HG03439 (cell line): ENCODE measurements at regions not wholly inside any gene's neighbourhood (a gene's known extent, or its start where the extent isn't known, plus 50 kb on each side); places are given as distances from the start of the nearest gene placed in this dataset.
"Not testable (repeated sequence)": the region's sequence is repeated elsewhere in the genome, so short reads cannot be mapped to it uniquely, and the experiment has no call there.

Experiments used
- ATAC-seq: cut with Tn5 transposase; IDR thresholded peaks from one replicate; pipeline ENCODE4 v1.9.1; 2021; ENCODE audit warnings: mild to moderate bottlenecking, moderate library complexity; ENCODE audit not compliant: unreplicated experiment

DNA sequence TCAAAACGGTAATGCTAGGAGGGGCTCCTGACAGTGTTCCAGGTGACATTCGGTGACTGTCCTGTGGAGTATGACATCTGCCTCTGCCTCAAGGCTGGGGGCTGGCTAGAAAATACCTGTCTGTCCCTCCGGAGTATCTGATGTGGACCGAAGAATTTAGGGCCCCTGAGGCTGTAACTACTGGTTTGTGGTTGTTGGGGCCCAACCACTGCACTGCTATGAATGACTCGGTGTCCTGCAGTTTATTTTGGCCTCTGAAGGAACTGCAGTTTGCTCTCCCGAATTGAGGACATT, 198.9 kb upstream of the CAND1 start:
- ATAC-seq, result no peak

DNA sequence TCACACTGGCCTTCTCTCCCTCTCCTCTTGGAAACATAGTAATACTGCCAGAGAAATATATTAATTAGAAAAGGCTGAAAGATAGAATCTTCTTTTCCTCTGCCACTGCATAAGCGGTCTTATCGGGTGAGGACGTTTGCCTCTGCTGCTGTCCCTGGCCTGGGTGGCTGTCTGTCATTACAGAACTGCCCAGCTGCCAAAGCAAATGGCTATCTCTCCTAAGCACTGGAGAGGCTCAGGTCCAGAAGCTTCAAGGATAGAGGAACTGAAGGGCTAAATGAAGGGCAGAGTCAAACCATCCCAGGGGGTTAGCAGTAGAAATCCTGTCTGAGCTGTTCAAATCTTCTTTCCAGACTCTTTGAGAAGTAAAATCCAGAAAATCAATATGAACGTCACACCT, 198.6 kb upstream of the CAND1 start:
- ATAC-seq, result no peak

DNA sequence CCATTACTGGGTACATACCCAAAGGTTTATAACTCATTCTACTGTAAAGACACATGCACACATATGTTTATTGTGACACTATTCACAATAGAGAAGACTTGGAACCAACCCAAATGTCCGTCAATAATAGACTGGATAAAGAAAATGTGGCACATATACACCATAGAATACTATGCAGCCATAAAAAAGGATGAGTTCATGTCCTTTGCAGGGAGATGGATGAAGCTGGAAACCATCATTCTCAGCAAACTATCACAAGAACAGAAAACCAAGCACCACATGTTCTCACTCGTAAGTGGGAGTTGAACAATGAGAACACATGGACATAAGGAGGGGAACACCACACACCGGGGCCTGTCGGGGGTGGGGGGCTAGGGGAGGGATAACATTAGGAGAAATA, 196.9 kb upstream of the CAND1 start:
- ATAC-seq, result not testable (repeated sequence)

DNA sequence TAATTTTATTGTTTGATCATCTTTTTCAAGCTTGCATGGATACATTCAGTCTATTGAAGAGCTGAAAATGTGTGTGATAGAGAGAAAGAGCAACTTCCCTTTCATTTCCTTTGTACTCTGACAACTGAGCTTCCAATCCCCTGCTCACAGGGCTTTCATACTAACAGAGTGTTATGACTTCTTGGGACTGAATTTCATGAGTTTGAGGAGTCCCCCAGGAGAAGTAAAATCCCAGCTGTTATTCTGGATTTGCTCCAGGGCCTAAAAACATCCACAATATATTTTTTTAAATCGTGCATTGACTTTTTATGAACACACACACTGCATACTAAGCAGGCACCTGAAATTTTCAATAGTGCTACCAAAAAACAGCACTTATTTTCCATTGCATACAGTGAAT, 195.8 kb upstream of the CAND1 start:
- ATAC-seq, result no peak

DNA sequence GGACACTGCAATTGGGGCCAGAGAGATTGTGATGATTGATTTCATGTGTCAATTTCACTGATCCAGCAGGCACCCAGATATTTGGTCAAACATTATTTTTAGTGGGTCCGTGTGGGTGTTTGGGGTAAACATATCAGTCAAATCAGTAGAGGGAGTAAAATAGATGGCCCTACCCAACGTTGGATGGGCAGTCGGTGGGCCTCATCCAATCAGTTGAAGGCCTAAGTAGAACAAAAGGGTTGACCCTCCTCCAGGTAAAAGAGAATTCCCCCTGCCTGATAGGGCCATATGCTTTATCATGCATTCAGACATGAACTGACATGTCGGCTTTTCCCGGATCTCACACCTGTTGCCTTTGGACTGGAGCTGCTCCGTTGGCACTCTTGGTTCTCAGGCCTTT, 195.1 kb upstream of the CAND1 start:
- ATAC-seq, result no peak

DNA sequence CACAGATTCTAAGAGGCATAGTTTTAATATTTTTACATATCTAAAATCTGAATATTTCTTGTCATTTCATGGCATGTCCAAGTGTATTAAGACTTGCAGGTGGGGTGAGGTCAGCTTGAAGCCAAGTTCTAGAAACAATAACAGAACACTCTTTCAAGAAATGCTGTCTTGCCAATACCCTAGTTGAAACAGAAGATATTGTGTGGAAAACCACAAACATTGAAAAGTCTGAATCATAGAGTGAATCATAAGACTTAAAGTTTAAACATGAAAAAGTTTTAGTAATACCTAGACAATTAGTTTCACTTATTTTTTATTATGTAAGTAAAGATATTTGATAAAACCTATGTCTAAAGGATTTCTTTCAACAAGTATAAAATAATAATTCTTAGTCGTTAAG, 191.5 kb upstream of the CAND1 start:
- ATAC-seq, result no peak

DNA sequence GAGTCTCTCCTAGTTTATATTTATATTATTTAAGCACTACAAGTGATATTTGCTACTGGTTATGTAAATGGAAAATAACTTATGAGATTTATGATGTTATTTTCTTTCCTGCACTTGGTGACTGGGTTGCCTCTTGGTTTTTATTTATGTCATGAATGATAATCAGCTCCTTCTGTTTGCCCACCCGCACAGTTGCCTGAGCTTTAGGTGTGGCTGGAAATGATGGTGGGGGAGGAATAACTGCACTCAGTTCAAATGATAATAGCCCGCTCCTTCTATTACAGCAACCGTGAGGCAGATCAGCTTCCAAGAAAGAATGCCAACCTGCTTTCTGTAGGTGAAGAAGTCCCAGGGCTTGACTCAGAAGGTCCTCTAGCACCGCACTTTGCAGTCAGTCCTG, 190.2 kb upstream of the CAND1 start:
- ATAC-seq, result no peak

DNA sequence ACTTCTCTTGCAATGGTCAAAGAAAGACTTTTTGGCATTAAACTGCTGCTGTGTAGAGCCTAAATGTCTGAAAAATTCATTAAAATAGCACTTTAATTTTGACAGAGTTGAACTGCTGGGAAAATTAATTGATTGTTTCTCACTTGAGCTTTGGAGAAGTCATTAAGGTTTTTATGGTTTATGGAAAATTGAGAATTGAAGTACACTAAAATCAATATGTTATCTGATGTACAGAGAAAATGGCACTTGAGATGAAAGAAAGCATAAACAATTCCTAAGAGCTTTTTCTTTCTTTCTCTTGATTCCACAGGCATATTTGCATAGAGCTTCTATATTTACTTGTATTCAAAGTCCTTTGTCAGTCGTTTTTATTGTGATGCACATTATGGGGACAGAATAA, 188.5 kb upstream of the CAND1 start:
- ATAC-seq, result no peak

DNA sequence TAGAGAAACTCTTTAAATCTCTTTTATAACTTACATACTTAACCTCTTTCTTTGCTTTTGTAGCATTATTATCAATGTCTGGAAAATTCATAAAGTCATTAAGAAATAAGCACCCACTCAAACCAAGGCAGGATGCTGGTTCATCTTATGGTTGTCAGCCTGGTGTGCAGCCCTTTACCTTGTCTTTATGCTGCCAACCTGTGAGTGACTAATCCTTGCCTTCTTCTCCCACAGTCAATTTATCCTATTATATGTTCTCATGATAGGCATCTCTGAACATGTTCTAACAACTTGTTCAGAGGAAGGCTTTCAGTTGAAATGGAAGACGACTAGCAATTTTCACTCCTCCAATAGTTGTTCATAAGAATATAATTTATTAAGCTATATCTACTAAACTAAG, 186.9 kb upstream of the CAND1 start:
- no peak for ATAC-seq

DNA sequence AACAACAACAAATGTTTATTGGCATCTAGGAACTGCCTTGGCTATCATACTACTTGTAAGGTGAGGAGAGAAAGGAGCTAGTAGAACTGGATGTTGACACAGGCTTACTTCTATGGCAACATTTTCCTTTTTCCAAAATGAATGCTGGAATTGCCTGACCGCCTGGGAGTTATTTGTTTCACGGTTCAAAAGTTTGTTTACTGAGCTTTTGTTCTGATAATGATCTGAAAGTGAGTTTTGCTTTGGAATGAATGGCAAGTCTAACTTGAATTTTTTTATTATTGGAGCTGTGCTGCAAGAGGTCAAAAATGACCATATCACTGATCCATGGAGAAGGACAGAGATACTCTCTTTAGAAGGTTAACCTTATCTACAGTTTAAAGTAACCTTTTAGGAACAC, 183.5 kb upstream of the CAND1 start:
- no peak for ATAC-seq

DNA sequence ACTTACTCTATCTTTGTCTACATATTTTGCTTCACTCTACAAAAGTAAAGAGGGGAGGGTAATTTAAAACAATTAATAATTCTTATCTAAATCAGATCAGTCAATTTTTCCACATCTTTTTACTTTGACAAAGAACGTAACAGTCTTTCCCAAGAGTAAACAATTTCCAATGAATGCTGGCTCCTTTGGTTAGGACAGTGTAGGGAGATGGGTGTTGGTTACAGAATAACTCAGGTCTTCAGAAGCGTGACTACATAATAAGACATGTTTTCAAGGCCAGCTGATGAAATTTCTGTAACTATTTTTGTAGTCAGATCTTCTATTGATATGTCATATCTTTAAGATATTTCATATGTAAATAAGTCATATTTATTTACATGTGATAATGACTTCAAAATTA, 183.0 kb upstream of the CAND1 start:
- ATAC-seq, result no peak

DNA sequence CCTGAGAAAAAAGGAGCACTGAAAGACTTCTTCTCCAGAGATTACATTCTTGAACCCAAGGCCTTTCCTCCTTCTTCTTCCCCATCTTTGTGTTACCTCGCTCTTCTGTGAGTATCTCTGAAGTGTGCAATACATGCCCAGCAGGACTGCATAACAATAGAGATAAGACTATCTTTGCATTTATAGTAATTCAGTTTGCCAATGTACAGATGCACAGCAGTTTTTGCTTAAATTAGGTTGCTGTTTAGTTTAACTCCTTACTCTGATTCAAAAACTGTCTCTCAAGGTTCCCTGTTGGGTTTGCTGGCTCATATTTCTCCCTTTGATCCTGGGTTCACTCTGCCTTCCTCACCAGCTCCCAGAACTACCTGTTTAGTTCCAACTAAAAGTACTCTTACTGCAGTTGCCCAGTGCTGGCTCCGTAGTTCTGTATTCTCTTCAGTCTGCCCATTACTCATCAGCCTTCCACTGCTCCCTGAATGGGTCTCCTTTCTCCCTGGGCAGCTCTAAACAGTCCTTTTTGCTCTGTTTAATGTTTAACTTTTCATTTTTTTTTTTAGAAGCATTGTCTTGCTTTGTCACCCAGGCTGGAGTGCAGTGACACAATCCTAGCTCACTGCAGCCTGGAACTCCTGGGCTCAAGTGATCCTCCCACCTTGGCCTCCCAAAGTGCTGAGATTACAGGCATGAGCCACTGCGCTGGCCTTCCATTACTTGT, 180.6 kb upstream of the CAND1 start:
- ATAC-seq, result no peak

DNA sequence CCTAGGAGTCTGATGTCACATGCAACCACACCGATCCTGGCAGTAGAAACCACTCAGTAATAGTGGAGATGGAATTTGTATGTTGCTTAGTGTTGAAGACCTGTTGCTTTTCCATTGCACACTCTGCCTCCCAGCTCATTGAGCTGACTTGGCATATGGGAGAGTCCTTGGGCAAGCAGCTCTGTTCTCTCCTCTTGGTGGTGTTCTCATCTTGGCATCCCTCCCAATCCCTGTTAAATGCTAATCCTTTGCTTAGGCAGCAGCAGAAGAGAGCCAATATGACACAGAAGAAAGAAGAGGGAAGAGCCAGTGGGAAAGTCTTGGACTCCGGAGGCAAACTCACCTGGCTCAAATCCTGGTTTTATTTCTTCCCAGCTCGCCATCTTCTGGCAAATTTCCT, 178.0 kb upstream of the CAND1 start:
- ATAC-seq, result no peak

DNA sequence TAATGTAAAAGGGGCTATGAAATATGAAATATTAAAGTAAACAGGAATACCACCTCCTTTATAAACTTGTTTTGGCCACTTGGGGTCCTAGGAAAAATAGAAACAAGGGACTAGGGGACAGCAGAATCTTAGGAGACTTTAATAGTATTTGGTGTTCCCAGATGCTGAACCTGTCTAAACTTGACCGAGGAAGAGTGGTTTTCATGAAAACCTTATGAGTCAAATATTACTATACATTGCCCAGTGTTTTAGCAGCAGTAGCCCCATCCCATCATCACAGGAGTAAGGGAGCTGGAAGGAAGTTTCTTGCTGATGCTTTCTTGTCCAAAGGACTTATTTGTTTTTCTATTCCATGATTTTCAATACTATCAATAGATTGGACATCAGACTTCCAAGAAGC, 177.5 kb upstream of the CAND1 start:
- ATAC-seq, result no peak

DNA sequence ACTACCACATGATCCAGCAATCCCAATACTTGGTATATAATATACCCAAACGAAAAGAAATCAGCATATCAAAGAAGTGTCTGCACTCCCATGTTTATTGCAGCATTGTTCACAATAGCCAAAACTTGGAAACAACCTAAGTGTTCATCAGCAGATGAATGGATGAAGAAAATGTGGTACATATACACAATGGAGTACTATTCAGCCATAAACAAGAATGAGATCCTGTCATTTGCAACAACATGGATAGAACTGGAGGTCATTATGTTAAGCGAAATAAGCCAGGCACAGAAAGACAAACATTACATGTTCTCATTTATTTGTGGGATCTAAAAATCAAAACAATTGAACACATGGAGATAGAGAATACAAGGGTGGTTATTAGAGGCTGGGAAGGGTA, 176.2 kb upstream of the CAND1 start:
- not testable (repeated sequence) for ATAC-seq

DNA sequence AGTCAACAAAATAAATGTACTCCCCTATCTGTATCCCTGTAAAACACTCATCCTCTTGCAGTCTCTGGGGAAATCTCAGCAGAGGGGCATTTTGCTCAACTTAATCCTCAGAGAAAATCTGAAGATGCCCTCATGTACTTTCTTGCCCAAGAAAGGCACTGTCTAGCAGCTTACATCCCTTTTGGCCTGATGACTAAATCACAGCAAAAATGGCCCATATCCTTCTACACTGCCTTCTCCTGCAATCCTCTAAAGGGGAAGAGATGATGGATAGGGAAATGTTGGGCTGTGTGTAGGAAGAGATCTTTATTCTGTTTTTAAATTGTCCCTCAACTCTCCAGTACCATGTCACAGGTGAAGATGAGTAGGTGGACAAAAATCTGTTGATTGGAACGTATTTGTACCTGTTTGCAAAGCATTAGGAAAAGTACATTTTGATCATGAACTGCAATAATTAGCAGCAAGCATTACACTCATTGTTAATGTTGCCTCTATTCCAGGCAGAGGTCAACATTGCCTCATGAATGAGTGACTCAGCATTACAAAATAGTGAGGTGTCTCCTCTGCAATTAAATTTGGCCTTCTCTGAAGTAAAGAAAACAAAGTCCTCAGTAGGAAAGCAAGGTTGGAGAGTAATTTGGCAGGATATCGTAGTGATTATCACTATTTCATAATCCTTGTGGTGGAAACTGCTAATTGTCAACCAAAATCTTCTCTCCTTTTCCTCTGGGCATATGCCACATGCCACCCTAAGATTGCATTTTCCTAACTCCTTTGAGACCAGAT, 172.4 kb upstream of the CAND1 start:
- ATAC-seq, result no peak

DNA sequence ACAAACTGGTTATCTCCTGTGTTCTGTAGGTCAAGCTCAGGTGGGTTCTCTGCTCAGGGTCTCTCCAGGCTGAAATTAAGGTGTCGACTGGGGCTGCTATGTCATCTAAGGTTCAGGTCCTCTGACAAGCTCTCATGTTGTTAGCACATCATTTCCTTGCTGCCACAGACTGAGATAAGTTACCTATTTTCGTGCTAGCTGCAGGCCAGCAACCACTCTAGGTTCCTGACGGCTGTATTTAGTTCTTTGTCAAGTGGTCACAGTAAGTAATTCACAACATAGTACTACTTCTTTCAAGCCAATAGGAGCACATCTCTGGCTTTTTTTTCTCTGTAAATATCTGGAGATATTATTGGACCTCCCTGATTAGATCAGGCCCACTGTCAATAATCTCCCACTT, 169.3 kb upstream of the CAND1 start:
- no peak for ATAC-seq

DNA sequence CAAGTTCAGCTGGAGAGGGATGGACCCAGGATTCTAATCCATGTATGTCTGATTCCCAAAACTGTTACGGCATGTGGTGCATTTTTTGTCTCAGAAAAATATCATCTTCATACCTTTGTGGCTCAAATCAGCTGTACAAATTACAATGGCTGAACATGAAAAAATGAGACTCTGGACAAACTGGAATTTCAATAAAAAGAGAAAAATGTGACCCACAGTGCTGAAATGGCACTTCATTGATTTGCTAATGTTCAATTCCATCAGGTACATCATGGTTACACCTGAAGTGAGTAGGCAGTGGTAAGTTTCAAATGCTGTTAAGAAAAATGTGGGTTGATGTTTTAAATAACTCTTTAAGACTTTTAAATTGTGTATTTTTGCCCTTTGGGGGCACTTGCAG, 165.6 kb upstream of the CAND1 start:
- ATAC-seq, result no peak

DNA sequence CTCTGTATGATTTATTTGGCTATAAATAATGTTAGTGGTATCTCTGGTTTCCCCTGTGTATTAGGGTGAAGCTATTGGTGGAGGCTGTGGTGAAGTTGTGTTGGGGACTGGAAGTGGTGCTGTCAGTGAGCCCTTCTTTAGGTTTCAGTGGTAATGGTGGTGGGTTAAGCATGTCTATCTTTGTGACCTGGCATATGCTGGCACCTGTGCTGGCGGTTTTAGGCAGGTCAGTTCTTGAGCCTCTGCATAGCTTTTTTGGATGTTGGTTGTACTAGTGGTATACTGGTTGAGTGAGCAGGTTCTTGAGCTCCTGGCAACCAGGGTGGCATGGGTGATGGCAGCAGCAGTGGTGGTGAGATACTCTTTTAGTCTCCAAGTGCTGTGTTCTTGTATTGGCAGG, 161.9 kb upstream of the CAND1 start:
- no peak for ATAC-seq

DNA sequence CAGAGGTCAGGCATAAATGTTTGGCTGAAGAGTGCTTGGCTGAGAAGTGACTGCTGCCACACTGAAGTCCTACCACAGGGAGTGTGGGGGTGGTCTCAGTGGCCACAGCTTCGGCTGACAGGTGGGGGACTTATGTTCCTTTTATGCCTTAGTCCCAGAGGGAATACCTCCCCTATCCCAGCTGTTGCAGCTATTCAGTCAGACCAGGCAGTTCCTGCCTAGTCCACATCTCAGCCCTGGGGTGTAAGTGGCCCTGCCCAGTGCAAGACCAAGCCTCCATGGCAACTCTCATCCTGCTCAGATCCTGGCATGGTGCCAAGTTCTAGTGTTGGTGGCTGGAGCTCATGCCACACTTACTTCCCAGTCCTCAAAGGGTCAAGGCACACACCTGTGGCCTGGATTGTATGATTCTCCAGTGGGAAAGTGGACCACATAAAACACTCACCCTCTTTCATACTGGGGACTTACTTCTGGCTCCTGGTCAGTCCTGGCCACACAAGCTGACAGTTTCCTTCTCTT, 161.3 kb upstream of the CAND1 start:
- no peak for ATAC-seq

DNA sequence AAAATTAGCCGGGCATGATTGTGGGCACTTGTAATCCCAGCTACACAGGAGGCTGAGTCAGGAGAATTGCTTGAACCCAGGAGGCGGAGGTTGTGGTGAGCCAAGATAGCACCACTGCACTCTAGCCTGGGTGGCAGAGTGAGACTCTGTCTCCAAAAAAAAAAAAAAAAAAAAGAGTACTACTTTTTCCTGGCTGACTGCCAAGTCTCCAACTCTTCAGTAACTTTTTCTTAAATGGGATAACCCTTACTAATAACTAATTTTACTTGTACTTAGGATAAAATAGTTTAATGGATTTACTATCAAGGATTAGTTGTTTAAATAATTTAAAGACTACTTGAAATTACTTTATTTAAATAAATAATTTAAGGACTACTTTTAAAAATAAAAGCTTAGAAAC, 158.8 kb upstream of the CAND1 start:
- not testable (repeated sequence) for ATAC-seq

DNA sequence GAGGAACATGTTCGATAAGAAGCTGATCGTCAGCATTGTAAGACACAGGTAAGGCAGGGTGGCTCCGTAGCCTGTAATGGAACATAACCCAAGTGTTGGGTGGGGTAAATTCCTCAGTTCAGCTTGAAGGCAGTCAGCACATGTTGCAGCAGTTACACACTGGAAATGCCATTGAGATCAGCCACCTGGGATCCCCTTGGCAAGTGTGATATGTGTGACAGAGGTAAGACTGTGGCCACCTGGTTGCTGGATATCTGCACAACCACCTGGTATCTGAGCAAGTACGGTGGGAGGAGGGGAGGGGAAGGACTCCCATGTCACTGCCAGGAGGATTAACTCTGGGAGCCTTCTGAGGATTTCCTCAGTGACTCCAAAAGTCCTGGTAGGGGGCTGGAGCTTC, 158.0 kb upstream of the CAND1 start:
- ATAC-seq, result no peak

DNA sequence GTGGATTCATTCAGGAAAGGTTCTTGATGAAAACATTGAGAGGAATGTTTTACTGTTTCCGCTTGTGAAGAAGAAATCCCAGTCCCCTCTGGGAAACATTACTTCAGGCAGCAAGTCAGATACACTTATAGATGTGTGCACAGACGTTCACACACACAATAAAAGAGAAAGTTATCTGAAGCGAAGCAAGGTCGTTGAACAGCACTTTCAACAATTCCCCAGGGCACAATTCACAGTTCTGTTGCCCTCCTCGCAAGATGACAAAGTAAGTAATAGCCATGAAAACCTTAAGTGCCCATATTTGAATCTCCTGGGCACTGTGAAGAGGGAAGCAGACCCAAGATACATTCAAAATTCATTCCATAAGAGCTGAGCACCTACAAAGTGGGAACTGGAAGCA, 156.6 kb upstream of the CAND1 start:
- ATAC-seq, result no peak
